Muscle layer of duodenum (tissue), 2 donors: ENCODE measurements at regions not wholly inside any gene's neighbourhood (a gene's known extent, or its start where the extent isn't known, plus 50 kb on each side); places are given as distances from the start of the nearest gene placed in this dataset.
"Not testable (repeated sequence)": the region's sequence is repeated elsewhere in the genome, so short reads cannot be mapped to it uniquely, and the experiment has no call there.

ENCODE experiments used
- H3K27ac ChIP-seq: one replicate; pipeline ENCODE4 v1.7.0; 2013; ENCODE audit warnings: mild to moderate bottlenecking, low read length
- H3K27me3 ChIP-seq: one replicate; pipeline ENCODE4 v1.7.0; 2013; ENCODE audit warnings: low read depth, mild to moderate bottlenecking, control low read depth, low read length
- H3K36me3 ChIP-seq, 2 donors: one replicate each; pipeline ENCODE4 v1.7.0; 2013; ENCODE audit warnings: low read length in 2 of 2, control low read depth in 1 of 2, mild to moderate bottlenecking in 1 of 2; ENCODE audit not compliant: insufficient read depth in 2 of 2, control insufficient read depth in 1 of 2
- H3K4me1 ChIP-seq, 2 donors: one replicate each; pipeline ENCODE4 v1.7.0; 2013; ENCODE audit warnings: low read length in 2 of 2, mild to moderate bottlenecking in 2 of 2, control low read depth in 1 of 2, moderate library complexity in 1 of 2; ENCODE audit not compliant: insufficient read depth in 2 of 2, control insufficient read depth in 1 of 2
- H3K4me3 ChIP-seq, 2 donors: one replicate each; pipeline ENCODE4 v1.7.0; 2013; ENCODE audit warnings: low read length in 2 of 2, low read depth in 1 of 2, mild to moderate bottlenecking in 1 of 2
- H3K9me3 ChIP-seq, 2 donors: one replicate each; pipeline ENCODE4 v1.7.0; 2013; ENCODE audit warnings: low read length in 2 of 2, control low read depth in 1 of 2, mild to moderate bottlenecking in 1 of 2; ENCODE audit not compliant: control insufficient read depth in 1 of 2
- donor health status: healthy.

DNA sequence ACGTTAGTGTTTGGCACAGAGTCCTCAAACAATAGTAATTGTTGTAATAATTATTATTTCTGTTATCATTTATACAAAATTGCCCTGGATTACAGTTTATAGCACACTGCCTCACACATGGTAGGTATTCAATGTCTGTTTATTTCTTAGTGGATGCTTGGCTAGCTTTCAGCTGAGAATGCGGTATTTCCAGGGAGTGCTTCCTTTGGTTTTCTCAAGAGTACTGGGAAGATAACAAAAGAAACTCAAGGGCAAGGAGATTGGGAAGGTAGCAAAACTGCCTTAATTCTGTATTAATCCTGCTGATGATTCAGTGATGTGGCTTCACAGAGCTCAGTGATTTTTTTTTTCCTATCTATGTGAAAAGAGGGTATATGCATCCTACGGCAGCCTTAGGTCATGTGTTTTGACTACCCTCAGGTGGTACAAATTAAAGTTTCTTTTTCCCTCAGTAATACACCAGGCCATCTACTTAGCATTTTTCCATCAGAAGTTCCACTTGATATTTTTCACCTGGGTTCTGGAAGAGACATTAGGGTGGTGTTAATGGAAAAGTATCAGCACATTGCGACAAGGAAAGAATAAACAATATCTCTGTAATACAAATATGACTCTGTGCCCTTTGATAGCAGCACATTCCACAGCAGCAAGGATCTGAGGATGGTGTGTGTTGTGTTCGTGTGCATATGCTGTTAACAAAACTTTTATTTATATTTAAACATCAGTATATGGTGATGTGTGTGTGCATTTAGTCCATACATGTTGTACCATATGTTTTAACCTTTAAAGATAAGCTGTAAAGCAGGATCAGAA lies 124.3 kb upstream of the RASGEF1B start:
- no peaks in the 10 kb centered on the region for H3K27me3 ChIP-seq
- H3K27ac ChIP-seq, result no peak overlapping the region
- peaks cover 9 to 28% of the 10 kb centered on the region in 2 donors for H3K4me1 ChIP-seq
- H3K36me3 ChIP-seq, result no peaks in the 10 kb centered on the region
- no peak overlapping the region for H3K4me3 ChIP-seq
- H3K9me3 ChIP-seq, result no peaks in the 10 kb centered on the region

DNA sequence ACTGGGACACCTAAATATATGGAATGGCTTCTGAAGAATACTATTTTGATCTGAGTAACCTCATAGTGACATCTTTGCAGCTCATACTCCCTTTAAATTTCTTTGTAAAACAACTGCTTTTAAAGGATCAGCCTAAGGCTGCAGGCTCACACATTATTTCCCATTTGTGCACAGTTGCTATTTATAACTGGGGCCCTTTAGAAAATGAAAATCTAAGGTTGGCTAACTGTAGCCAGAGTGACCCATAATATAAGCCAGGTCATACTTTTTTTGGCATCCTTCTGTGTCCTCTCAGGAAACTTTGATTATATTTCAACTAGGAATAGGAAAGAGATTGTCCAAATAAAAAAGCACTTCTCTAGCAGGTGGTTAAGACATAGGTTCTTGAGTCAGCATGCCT lies 123.6 kb upstream of the RASGEF1B start:
- Histone ChIP-seq H3K4me1 (peaks cover 3 to 21% of the 10 kb centered on the region in 2 donors), H3K27ac (no peak overlapping the region), H3K36me3 (no peaks in the 10 kb centered on the region)

DNA sequence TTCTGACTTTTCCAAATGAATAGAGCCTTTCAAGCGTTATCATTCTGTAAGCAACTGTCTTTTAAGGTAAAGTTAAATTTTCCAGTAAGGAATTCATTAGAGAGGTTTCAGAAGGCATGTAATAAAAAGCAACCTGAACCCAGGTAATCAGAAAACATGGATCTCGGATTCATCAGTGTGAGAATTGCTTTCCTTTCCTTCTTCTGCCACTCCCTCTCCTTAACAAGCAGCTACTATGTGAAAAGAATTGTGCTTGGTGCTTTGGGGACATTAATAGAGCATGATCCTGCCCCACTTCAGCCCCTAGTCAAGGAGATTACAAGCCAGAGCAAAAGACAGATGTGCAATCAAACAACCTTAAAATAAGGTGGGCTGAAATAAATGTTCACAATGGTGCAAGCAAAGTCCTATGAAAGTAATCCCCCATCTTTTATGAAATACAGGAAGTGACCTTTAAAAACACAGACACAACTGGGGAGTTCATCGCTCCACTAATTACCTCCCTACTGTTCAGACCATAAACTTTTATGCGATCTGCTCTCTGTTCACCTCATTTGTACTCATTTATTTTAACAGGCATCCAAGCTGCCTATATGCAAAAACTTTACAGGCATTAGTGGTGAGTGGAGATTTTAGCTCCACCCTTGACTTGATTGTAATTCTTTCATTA lies 122.9 kb upstream of the RASGEF1B start:
- H3K4me1 ChIP-seq, result peaks cover 3 to 15% of the 10 kb centered on the region in 2 donors
- no peak overlapping the region for H3K4me3 ChIP-seq
- H3K27ac ChIP-seq, result no peak overlapping the region
- H3K36me3 ChIP-seq, result no peaks in the 10 kb centered on the region
- H3K9me3 ChIP-seq, result no peaks in the 10 kb centered on the region
- H3K27me3 ChIP-seq, result no peaks in the 10 kb centered on the region

More for the DNA sequence above, 123.6 kb upstream of the RASGEF1B start:
- H3K9me3 ChIP-seq, result no peaks in the 10 kb centered on the region
- no peak overlapping the region for H3K4me3 ChIP-seq
- H3K27me3 ChIP-seq, result no peaks in the 10 kb centered on the region

DNA sequence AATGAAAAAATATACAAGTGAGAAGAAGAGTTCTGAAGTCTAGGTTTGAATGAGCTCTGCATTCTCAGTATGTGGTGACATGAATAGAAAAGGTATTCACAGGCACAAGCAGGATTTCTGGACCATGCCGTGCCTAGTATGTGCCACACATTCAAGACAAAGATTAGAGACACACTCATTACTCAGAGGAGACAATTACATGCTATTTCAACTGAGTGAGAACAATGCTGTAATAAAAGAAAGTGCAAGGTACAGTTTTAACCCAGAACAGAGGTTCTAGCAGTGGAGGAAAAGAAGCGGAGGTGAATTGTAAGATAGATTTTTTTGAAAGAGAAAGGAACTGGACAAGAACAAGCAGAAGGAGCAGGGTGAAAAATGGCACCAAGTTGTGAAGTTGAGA lies 121.0 kb upstream of the RASGEF1B start:
- Histone ChIP-seq H3K27me3 (no peaks in the 10 kb centered on the region), H3K9me3 (no peaks in the 10 kb centered on the region), H3K27ac (no peak overlapping the region), H3K4me3 (no peak overlapping the region), H3K4me1 (peaks cover 3 to 5% of the 10 kb centered on the region in 2 donors), H3K36me3 (no peaks in the 10 kb centered on the region)

DNA sequence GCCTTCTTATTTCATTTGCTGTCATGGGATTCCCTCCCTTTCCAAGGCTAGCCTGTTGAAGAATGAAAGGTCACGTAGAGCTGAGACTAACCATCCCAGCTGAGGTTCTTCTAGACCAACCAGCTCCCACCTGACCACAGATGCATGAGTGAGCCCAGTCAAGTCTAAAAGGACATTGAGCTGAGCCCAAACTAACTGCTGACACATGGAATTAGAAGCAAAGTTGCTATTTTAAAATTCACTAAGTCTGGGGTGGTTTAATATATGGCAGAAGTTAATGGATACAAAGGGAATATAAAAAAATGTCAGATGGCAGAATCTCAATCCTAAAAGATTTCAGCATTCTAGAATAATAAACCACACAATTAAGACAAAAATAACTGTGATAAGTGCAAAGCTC lies 118.9 kb upstream of the RASGEF1B start:
- Histone ChIP-seq H3K4me1 (no peaks in the 10 kb centered on the region), H3K27ac (no peak overlapping the region), H3K27me3 (no peaks in the 10 kb centered on the region), H3K36me3 (no peaks in the 10 kb centered on the region), H3K9me3 (no peaks in the 10 kb centered on the region), H3K4me3 (no peak overlapping the region)

DNA sequence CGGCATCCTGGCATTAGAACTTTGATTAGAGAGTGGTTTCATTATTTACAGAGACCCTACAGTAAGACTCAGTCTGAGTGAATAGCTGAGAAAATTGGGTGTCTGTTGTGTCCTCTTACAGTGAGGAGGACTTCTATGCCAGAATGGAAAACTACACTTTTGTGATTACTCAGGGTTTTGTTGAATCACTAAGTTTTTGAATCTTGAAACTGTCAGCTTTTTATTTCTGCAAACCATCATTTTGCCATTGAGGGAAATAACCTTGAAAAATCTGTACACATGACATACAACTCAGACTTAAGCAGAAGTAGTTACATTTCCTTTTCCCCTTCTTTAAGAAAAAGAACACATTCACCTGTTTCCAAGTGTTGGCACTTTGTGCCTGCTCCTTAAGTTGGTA lies 117.6 kb upstream of the RASGEF1B start:
- Histone ChIP-seq H3K4me3 (no peak overlapping the region), H3K27ac (no peak overlapping the region), H3K9me3 (no peaks in the 10 kb centered on the region), H3K27me3 (no peaks in the 10 kb centered on the region), H3K4me1 (no peaks in the 10 kb centered on the region), H3K36me3 (no peaks in the 10 kb centered on the region)

DNA sequence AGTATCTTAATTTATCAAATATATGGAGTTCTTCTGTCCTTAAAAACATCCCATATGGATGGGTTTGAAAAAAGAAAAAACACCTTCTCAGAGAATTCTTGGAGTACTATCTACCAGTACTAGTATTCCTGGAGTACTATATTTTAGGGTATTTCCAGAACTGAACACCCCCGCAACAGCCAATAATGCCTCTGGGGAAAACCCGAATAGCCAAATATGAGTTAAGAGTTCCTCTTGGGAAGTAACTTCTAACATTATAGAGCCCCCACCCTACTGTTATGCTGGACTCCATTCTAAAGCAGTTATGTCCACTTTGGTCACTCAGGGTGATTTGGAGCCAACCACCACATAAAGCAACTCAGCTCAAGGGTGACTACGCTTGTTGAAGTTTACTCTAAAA lies 115.0 kb upstream of the RASGEF1B start:
- H3K4me3 ChIP-seq, result no peak overlapping the region

DNA sequence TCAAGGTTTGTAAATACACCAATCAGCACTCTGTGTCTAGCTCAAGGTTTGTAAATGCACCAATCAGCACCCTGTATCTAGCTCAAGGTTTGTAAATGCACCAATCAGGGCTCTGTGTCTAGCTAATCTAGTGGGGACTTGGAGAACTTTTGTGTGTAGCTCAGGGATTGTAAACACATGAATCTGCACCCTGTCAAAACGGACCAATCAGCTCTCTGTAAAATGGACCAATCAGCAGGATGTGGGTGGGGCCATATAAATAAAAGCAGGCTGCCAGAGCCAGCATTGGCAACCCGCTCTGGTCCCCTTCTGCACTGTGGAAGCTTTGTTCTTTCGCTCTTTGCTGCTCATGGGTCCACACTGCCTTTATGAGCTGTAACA lies 109.3 kb upstream of the RASGEF1B start:
- H3K27ac ChIP-seq, H3K4me1 ChIP-seq, H3K27me3 ChIP-seq, H3K9me3 ChIP-seq, H3K36me3 ChIP-seq, H3K4me3 ChIP-seq: not testable (repeated sequence)

More for the DNA sequence above, 115.0 kb upstream of the RASGEF1B start:
- Histone ChIP-seq H3K36me3 (no peaks in the 10 kb centered on the region), H3K4me1 (no peaks in the 10 kb centered on the region), H3K27ac (no peak overlapping the region), H3K9me3 (no peaks in the 10 kb centered on the region), H3K27me3 (no peaks in the 10 kb centered on the region)

DNA sequence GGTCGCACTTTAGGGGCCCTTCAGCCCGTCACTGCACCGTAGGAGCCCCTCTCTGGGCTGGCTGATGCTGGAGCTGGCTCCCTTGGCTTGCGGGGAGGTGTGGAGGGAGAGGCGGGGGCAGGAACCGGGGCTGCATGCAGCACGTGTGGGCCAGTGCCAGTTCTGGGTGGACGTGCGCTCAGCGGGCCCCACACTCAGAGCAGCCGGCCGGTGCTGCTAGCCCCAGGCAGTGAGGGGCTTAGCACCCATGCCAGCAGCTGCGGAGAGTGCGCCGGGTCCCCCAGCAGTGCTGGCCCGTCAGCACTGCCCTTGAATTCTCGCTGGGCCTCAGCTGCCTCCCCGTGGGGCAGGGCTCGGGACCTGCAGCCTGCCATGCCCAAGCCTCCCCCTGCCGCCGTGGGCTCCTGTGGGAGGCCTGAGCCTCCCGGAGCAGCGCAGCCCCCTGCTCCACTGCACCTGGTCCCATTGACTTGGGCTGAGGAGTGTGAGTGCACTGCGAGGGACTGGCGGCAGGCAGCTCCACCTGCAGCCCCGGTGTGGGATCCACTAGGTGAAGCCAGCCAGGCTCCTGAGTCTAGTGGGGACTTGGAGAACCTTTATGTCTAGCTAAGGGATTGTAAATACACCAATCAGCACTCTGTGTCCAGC lies 108.8 kb upstream of the RASGEF1B start:
- Histone ChIP-seq H3K36me3 (no peaks in the 10 kb centered on the region), H3K4me3 (no peak overlapping the region), H3K9me3 (no peaks in the 10 kb centered on the region), H3K4me1 (no peaks in the 10 kb centered on the region), H3K27me3 (no peaks in the 10 kb centered on the region), H3K27ac (no peak overlapping the region)

DNA sequence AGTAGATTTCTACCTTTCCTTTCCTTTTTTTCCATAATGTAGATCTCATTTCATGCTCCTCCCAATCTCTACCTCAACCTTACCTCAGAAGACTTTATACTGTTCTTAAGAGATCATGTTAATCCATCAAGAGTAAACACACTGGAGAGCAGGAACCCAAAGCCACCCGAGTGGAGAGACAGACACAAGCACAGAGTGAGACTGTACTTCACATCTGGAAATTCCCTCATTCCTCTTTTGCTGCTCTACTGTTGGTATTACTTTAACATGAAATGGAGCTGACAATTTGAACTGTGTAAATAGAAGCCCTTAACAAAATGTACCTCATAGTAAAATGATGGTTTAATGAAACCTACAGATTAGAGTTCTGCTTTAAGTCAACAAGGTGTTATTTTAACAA lies 105.7 kb upstream of the RASGEF1B start:
- Histone ChIP-seq H3K9me3 (no peaks in the 10 kb centered on the region), H3K4me3 (no peak overlapping the region), H3K4me1 (no peaks in the 10 kb centered on the region), H3K27me3 (no peaks in the 10 kb centered on the region), H3K27ac (no peak overlapping the region), H3K36me3 (no peaks in the 10 kb centered on the region)

DNA sequence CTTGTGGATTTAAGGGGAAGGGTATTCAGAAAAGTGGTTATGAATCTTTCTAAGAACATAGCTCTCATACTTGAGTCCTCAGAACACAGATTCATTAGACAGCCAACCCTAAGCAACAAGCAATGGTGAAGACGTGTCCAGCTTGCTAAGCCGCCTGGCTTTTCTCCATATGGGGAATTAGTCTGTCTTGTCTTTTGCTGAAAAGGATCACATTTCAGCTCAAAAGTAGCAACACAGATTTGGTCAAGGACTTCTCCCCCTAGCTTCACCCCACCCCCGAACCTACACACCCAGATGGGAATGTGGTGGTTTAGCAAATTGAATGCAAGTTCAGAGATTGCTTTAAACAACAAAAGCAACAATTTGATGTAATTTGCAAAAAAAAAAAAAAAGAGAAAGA lies 103.3 kb upstream of the RASGEF1B start:
- H3K4me1 ChIP-seq, result no peaks in the 10 kb centered on the region

More for the DNA sequence above, 103.3 kb upstream of the RASGEF1B start:
- Histone ChIP-seq H3K9me3 (no peaks in the 10 kb centered on the region), H3K36me3 (no peaks in the 10 kb centered on the region), H3K4me3 (no peak overlapping the region), H3K27ac (no peak overlapping the region), H3K27me3 (no peaks in the 10 kb centered on the region)
